Heart right ventricle (tissue), 16 donors: ENCODE measurements at regions not wholly inside any gene's neighbourhood (a gene's known extent, or its start where the extent isn't known, plus 50 kb on each side); places are given as distances from the start of the nearest gene placed in this dataset.

Experiments
- ATAC-seq, 8 donors: fragments of 200-7000 bp; cut with Tn5 transposase; one replicate each; pipeline ENCODE4 v1.9.1; 2020; ENCODE audit warnings: mild to moderate bottlenecking in 8 of 8, moderate library complexity in 8 of 8, moderate number of reproducible peaks in 1 of 8
- DNase-seq, 2 donors: peaks; one replicate each; pipeline ENCODE4 v3.0.0-alpha.2; 2020
- H3K27ac ChIP-seq, 10 donors: fragments of 200-600 bp; sonication (generic) in 2 of 10; one replicate each; pipeline versions ENCODE4 v1.5.0 to v1.8.0; 2020 to 2022; ENCODE audit warnings: mild to moderate bottlenecking in 3 of 10
- H3K27me3 ChIP-seq, 7 donors: fragments of 200-600 bp; one replicate each; pipeline ENCODE4 v1.8.0; 2021 to 2022; ENCODE audit warnings: mild to moderate bottlenecking in 2 of 7
- H3K36me3 ChIP-seq, 9 donors: fragments of 200-600 bp; sonication (generic) in 1 of 9; one replicate each; pipeline versions ENCODE4 v1.5.0 to v1.8.0; 2020 to 2022; ENCODE audit warnings: mild to moderate bottlenecking in 2 of 9
- H3K4me1 ChIP-seq, 9 donors: fragments of 200-600 bp; sonication (generic) in 1 of 9; one replicate each; pipeline versions ENCODE4 v1.5.0 to v1.8.0; 2020 to 2022; ENCODE audit warnings: mild to moderate bottlenecking in 4 of 9
- H3K4me3 ChIP-seq, 10 donors: fragments of 200-600 bp; sonication (generic) in 2 of 10; one replicate each; pipeline versions ENCODE4 v1.5.0 to v1.8.0; 2020 to 2022; ENCODE audit warnings: mild to moderate bottlenecking in 7 of 10, moderate library complexity in 2 of 10
- H3K9me3 ChIP-seq, 11 donors: fragments of 200-600 bp in 10 of 11; sonication (generic) in 2 of 11; one replicate each; pipeline versions ENCODE4 v1.5.0 to v1.8.0; 2013 to 2022; ENCODE audit warnings: mild to moderate bottlenecking in 2 of 11, control low read depth in 1 of 11, moderate library complexity in 1 of 11
- CTCF ChIP-seq, 9 donors: fragments of 200-600 bp; sonication (generic) in 2 of 9; IDR thresholded peaks; one replicate each; pipeline versions ENCODE4 v1.5.0 to v1.8.0; 2021 to 2022; ENCODE audit warnings: antibody characterized with exemption in 9 of 9, mild to moderate bottlenecking in 5 of 9, moderate library complexity in 1 of 9
- WGBS, 2 donors: extraction: QIAGEN DNeasy Blood & Tissue Kit; methylation state at CpG; one replicate each; pipeline ENCODE4 v1.1.7; 2013; ENCODE audit warnings: inconsistent platforms in 1 of 2; 5-methylcytosine and 5-hydroxymethylcytosine counted together
- intact Hi-C, 10 donors: fragments of 100-400 bp; cut with DNase I; formaldehyde crosslinking; loops; one replicate each; pipeline versions ENCODE4 v1.11.1 to v1.14.2; 2022
- donor health status: Arrhythmogenic right ventricular cardiomyopathy.
- donor health status: ischemic (EF 13 %, LVEDD 7.1; RV severe dilation, severe dysfunction).
- donor health status: healthy with polysubstance abuse.
- donor health status: DM: no; HTN: yes; CAD: no.
- donor health status: DM: no; HTN: no; CAD: no.
- donor health status: ischemic (EF 25% LVEDD 6.9; RV normal size, moderate dysfunction).
- donor health status: ischemic (EF 25% LVEDD 5.7; RV mildly dilated, moderate dysfunction).
- donor health status: healthy.
- donor health status: DM: yes; HTN: yes; CAD: no.
- donor health status: Ischemic cardiomyopathy.
- donor health status: ischemic (EF 35%, LVEDD 5.7; RV mildly dilated, moderate dysfunction).
- donor health status: nonischemic (EF 11% LVEDD 7.7; RV severe dilation, severe dysfunction).
- donor health status: DM: yes; HTN: yes; CAD: no.
- donor health status: PGD.
- donor health status: ischemic (EF 29% LVEDD 5.4; RV normal size, mild dysfunction).
- donor health status: nonischemic (EF 23%, LVEDD 6.1; RV moderate dilation, normal function).

- DNase-seq (no peak), ATAC-seq (no peak)
- no peak overlapping the region for H3K4me3 ChIP-seq
- no peak overlapping the region for H3K27ac ChIP-seq
- 67 to 70% methylated on average over 2 of the region's 2 CpGs for WGBS, 2 donors
- no peaks in the 10 kb centered on the region for H3K4me1 ChIP-seq
- H3K27me3 ChIP-seq, result peaks cover 0 to 5% (median 0%) of the 10 kb centered on the region in 7 donors
- TF ChIP-seq CTCF (IDR thresholded peaks at IDR 0.05), result no peak
- peaks cover 0 to 13% (median 0%) of the 10 kb centered on the region in 11 donors for H3K9me3 ChIP-seq
- no peaks in the 10 kb centered on the region for H3K36me3 ChIP-seq
- intact Hi-C loops, result no loop called here
Measured at GRCh38 chr2:8039732-8040131, 642.1 kb upstream of the ID2 start.

GRCh38 chr2:8043295-8043694 is 638.6 kb upstream of the ID2 start:
- intact Hi-C loops, result no loop called here
- DNase-seq, result no peak
- no peak overlapping the region for H3K4me3 ChIP-seq

GRCh38 chr2:8044046-8044594 is 637.7 kb upstream of the ID2 start:
- Histone ChIP-seq H3K27ac (no peak overlapping the region), H3K9me3 (peaks cover 0 to 13% (median 0%) of the 10 kb centered on the region in 11 donors), H3K36me3 (no peaks in the 10 kb centered on the region), H3K4me1 (no peaks in the 10 kb centered on the region), H3K27me3 (no peaks in the 10 kb centered on the region), H3K4me3 (no peak overlapping the region)
- intact Hi-C loops, result no loop called here
- TF ChIP-seq CTCF (IDR thresholded peaks at IDR 0.05), result no peak
- 93 to 100% methylated on average over 4 of the region's 4 CpGs for WGBS, 2 donors
- DNase-seq (no peak), ATAC-seq (no peak)

More at GRCh38 chr2:8043295-8043694, 638.6 kb upstream of the ID2 start:
- peaks cover 0 to 13% (median 0%) of the 10 kb centered on the region in 11 donors for H3K9me3 ChIP-seq
- WGBS, 2 donors, result 97 to 98% methylated on average over 4 of the region's 4 CpGs
- no peaks in the 10 kb centered on the region for H3K4me1 ChIP-seq
- no peaks in the 10 kb centered on the region for H3K36me3 ChIP-seq
- no peak for TF ChIP-seq CTCF (IDR thresholded peaks at IDR 0.05)
- no peak overlapping the region for H3K27ac ChIP-seq
- ATAC-seq, result no peak
- no peaks in the 10 kb centered on the region for H3K27me3 ChIP-seq

GRCh38 chr2:8045081-8045614 is 636.7 kb upstream of the ID2 start:
- WGBS, 2 donors, result 95 to 97% methylated on average over 6 of the region's 6 CpGs
- intact Hi-C loops, result no loop called here
- no peak for TF ChIP-seq CTCF (IDR thresholded peaks at IDR 0.05)

More at GRCh38 chr2:8045081-8045614, 636.7 kb upstream of the ID2 start:
- H3K9me3 ChIP-seq, result peaks cover 0 to 13% (median 0%) of the 10 kb centered on the region in 11 donors
- no peak for ATAC-seq
- H3K27ac ChIP-seq, result no peak overlapping the region
- H3K36me3 ChIP-seq, result no peaks in the 10 kb centered on the region
- no peaks in the 10 kb centered on the region for H3K27me3 ChIP-seq
- H3K4me1 ChIP-seq, result no peaks in the 10 kb centered on the region
- H3K4me3 ChIP-seq, result no peak overlapping the region
- DNase-seq, result no peak
